Colonic mucosa (tissue), 4 donors: ENCODE measurements at regions not wholly inside any gene's neighbourhood (a gene's known extent, or its start where the extent isn't known, plus 50 kb on each side); places are given as distances from the start of the nearest gene placed in this dataset.

Experiments used
- DNase-seq: peaks from one replicate; pipeline ENCODE4 v3.0.0-alpha.2; 2020
- H3K27ac ChIP-seq: fragments of 200-600 bp; one replicate; pipeline ENCODE4 v1.8.0; 2021
- H3K27me3 ChIP-seq: fragments of 200-600 bp; one replicate; pipeline ENCODE4 v1.8.0; 2021
- H3K36me3 ChIP-seq: fragments of 200-600 bp; one replicate; pipeline ENCODE4 v1.8.0; 2021
- H3K4me1 ChIP-seq: fragments of 200-600 bp; one replicate; pipeline ENCODE4 v1.8.0; 2021; ENCODE audit warnings: mild to moderate bottlenecking
- H3K4me3 ChIP-seq: fragments of 200-600 bp; one replicate; pipeline ENCODE4 v1.8.0; 2021
- H3K9ac ChIP-seq, 2 donors: one replicate each; pipeline ENCODE4 v1.7.0; 2013; ENCODE audit warnings: control low read depth in 2 of 2, low read depth in 2 of 2, low read length in 2 of 2
- H3K9me3 ChIP-seq: fragments of 200-600 bp; one replicate; pipeline ENCODE4 v1.8.0; 2021
- CTCF ChIP-seq: fragments of 200-600 bp; IDR thresholded peaks from one replicate; pipeline ENCODE4 v1.8.0; 2022; ENCODE audit warnings: antibody characterized with exemption, mild to moderate bottlenecking
- intact Hi-C: fragments of 100-400 bp; cut with DNase I; formaldehyde crosslinking; loops from one replicate; pipeline ENCODE4 v1.14.1; 2022
- donor health status: healthy.
- donor health status: DM: no; HTN: no; CAD: no.
- donor health status: DM: no; HTN: no; CAD: no.

GRCh38 chr1:232894436-232894835, 56.0 kb upstream of the NTPCR start:
- H3K4me3 ChIP-seq = no peak overlapping the region
- H3K9ac ChIP-seq = no peak overlapping the region
- no peak for DNase-seq
- no peaks in the 10 kb centered on the region for H3K36me3 ChIP-seq
- no peak overlapping the region for H3K27ac ChIP-seq
- no peaks in the 10 kb centered on the region for H3K4me1 ChIP-seq
- no peaks in the 10 kb centered on the region for H3K9me3 ChIP-seq
- H3K27me3 ChIP-seq = no peaks in the 10 kb centered on the region
- intact Hi-C loops = no loop called here
- no peak for TF ChIP-seq CTCF

- no peak for TF ChIP-seq CTCF
- no peaks in the 10 kb centered on the region for H3K9me3 ChIP-seq
Measured at GRCh38 chr1:232897949-232898465, 52.4 kb upstream of the NTPCR start.

GRCh38 chr1:232899268-232899667, 51.1 kb upstream of the NTPCR start:
- Histone ChIP-seq H3K4me3 (no peak overlapping the region), H3K9me3 (no peaks in the 10 kb centered on the region), H3K27ac (no peak overlapping the region), H3K9ac (no peak overlapping the region), H3K27me3 (no peaks in the 10 kb centered on the region), H3K4me1 (peaks cover 11% of the 10 kb centered on the region), H3K36me3 (no peaks in the 10 kb centered on the region)
- no peak for DNase-seq
- intact Hi-C loops = no loop called here
- no peak for TF ChIP-seq CTCF

More at GRCh38 chr1:232897949-232898465, 52.4 kb upstream of the NTPCR start:
- no peaks in the 10 kb centered on the region for H3K36me3 ChIP-seq
- intact Hi-C loops = no loop called here
- no peak overlapping the region for H3K27ac ChIP-seq
- no peaks in the 10 kb centered on the region for H3K27me3 ChIP-seq
- H3K4me3 ChIP-seq = no peak overlapping the region
- no peak overlapping the region for H3K9ac ChIP-seq
- peaks cover 11% of the 10 kb centered on the region for H3K4me1 ChIP-seq
- no peak for DNase-seq

- Histone ChIP-seq H3K9me3 (no peaks in the 10 kb centered on the region), H3K27ac (no peak overlapping the region), H3K36me3 (no peaks in the 10 kb centered on the region), H3K4me3 (no peak overlapping the region), H3K27me3 (no peaks in the 10 kb centered on the region), H3K4me1 (peaks cover 11% of the 10 kb centered on the region), H3K9ac (no peak overlapping the region)
- DNase-seq = no peak
- intact Hi-C loops = loop anchor here (10.0 kb wide), 1 partner anchor 265 kb away; the partner anchor contains the start of gene SIPA1L2
- TF ChIP-seq CTCF = no peak
Measured at GRCh38 chr1:232899839-232900238, 50.6 kb upstream of the NTPCR start.
